ENCODE measurements at regions not wholly inside any gene's neighbourhood (a gene's known extent, or its start where the extent isn't known, plus 50 kb on each side); places are given as distances from the start of the nearest gene placed in this dataset.

- TF ChIP-seq POLR2A (IDR thresholded peaks at IDR 0.05) (no peak), CTCF (IDR thresholded peaks at IDR 0.05) (no peak), EP300 (IDR thresholded peaks at IDR 0.05) (no peak)
These were observed 73.6 kb upstream of the NEBL start for GRCh38 chr10:20970708-20971107.
